ENCODE measurements at regions not wholly inside any gene's neighbourhood (a gene's known extent, or its start where the extent isn't known, plus 50 kb on each side); places are given as distances from the start of the nearest gene placed in this dataset.

DNA sequence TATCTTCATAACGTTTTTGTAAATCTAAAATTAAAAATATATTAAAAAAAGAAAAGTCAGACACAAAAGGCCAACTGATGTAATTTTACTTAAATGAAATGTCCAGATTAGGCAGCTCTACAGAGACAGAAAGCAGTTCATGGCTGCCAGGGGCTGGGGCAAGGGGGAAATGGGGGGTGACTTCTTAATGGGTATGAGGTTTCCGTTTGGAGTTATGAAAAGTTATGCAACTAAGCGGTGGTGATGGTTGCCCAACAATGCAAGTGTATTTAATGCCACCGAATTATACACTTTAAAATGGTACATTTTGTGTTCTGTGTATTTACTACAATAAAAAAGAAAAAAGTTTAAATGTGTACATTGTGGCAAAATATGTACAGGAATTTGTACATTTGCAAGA is 70.2 kb upstream of the TEX51 start:
- TF ChIP-seq POLR2A (IDR thresholded peaks at IDR 0.05; ENCODE audit: extremely low read depth, insufficient read length) (no peak), MYC (IDR thresholded peaks at IDR 0.05; ENCODE audit: low read depth, low read length) (no peak)
- TF ChIP-seq, protein P1, sequence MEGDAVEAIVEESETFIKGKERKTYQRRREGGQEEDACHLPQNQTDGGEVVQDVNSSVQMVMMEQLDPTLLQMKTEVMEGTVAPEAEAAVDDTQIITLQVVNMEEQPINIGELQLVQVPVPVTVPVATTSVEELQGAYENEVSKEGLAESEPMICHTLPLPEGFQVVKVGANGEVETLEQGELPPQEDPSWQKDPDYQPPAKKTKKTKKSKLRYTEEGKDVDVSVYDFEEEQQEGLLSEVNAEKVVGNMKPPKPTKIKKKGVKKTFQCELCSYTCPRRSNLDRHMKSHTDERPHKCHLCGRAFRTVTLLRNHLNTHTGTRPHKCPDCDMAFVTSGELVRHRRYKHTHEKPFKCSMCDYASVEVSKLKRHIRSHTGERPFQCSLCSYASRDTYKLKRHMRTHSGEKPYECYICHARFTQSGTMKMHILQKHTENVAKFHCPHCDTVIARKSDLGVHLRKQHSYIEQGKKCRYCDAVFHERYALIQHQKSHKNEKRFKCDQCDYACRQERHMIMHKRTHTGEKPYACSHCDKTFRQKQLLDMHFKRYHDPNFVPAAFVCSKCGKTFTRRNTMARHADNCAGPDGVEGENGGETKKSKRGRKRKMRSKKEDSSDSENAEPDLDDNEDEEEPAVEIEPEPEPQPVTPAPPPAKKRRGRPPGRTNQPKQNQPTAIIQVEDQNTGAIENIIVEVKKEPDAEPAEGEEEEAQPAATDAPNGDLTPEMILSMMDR (IDR thresholded peaks at IDR 0.05; ENCODE audit: low read depth, low read length): no peak
